Smooth muscle cell (in vitro differentiated cells): ENCODE measurements at regions not wholly inside any gene's neighbourhood (a gene's known extent, or its start where the extent isn't known, plus 50 kb on each side); places are given as distances from the start of the nearest gene placed in this dataset.

Experiments
- DNase-seq: peaks from one replicate; lab custom pipeline; 2025; ENCODE audit not compliant: unreplicated experiment; lab: John Stamatoyannopoulos, UW
- H2AFZ ChIP-seq: fragments of 200-600 bp; sonication (generic); 2 replicates; pipeline ENCODE4 v1.6.0; 2016; ENCODE audit warnings: antibody characterized with exemption, low read depth, mild to moderate bottlenecking
- H3F3A ChIP-seq: fragments of 200-600 bp; sonication (generic); 2 replicates; pipeline ENCODE4 v1.6.0; 2017; ENCODE audit warnings: antibody characterized with exemption, low read depth
- H3K27ac ChIP-seq: fragments of 200-600 bp; sonication (generic); 2 replicates; pipeline ENCODE4 v1.5.1; 2016; ENCODE audit warnings: low read depth, mild to moderate bottlenecking
- H3K27me3 ChIP-seq: fragments of 200-600 bp; sonication (generic); 2 replicates; pipeline ENCODE4 v1.6.1; 2016; ENCODE audit warnings: low read depth, mild to moderate bottlenecking
- H3K36me3 ChIP-seq: fragments of 200-600 bp; sonication (generic); 2 replicates; pipeline ENCODE4 v1.5.1; 2016; ENCODE audit warnings: low read depth
- H3K4me1 ChIP-seq: fragments of 200-600 bp; sonication (generic); 2 replicates; pipeline ENCODE4 v1.5.1; 2016; ENCODE audit warnings: low read depth
- H3K4me2 ChIP-seq: fragments of 200-600 bp; sonication (generic); 2 replicates; pipeline ENCODE4 v1.6.0; 2016; ENCODE audit warnings: mild to moderate bottlenecking
- H3K4me3 ChIP-seq: fragments of 200-600 bp; sonication (generic); 2 replicates; pipeline ENCODE4 v1.5.1; 2016; ENCODE audit warnings: mild to moderate bottlenecking
- H3K79me2 ChIP-seq: fragments of 200-600 bp; sonication (generic); 2 replicates; pipeline ENCODE4 v1.6.0; 2016; ENCODE audit warnings: low read depth, mild to moderate bottlenecking
- H3K9ac ChIP-seq: fragments of 200-600 bp; sonication (generic); 2 replicates; pipeline ENCODE4 v1.6.0; 2016; ENCODE audit warnings: low read depth
- H3K9me3 ChIP-seq: fragments of 200-600 bp; sonication (generic); replicated peaks from 2 replicates; pipeline ENCODE4 v1.5.1; 2016; ENCODE audit warnings: low read depth
- H4K20me1 ChIP-seq: fragments of 200-600 bp; sonication (generic); 2 replicates; pipeline ENCODE4 v1.6.0; 2016; ENCODE audit warnings: low read depth
- CTCF ChIP-seq: fragments of 200-600 bp; sonication (generic); IDR thresholded peaks from 2 replicates; pipeline ENCODE4 v1.5.1; 2017; ENCODE audit warnings: borderline replicate concordance, mild to moderate bottlenecking, antibody characterized with exemption; ENCODE audit not compliant: insufficient read depth, poor library complexity, severe bottlenecking
- WGBS: methylation state at CpG from one replicate; pipeline ENCODE4 v1.1.7; 2016; ENCODE audit warnings: low lambda C conversion rate; 5-methylcytosine and 5-hydroxymethylcytosine counted together

- 81% methylated on average over 3 of the region's 3 CpGs for WGBS
- no peaks in the 10 kb centered on the region for H3K79me2 ChIP-seq
- no peaks in the 10 kb centered on the region for H3F3A ChIP-seq
- H3K9me3 ChIP-seq: no peaks in the 10 kb centered on the region
- H3K4me1 ChIP-seq: peaks cover 6% of the 10 kb centered on the region
- no peak overlapping the region for H3K4me2 ChIP-seq
- no peaks in the 10 kb centered on the region for H3K36me3 ChIP-seq
- DNase-seq: no peak
- no peaks in the 10 kb centered on the region for H3K27me3 ChIP-seq
- H2AFZ ChIP-seq: no peak overlapping the region
- no peak overlapping the region for H3K27ac ChIP-seq
- H3K4me3 ChIP-seq: no peak overlapping the region
- no peaks in the 10 kb centered on the region for H4K20me1 ChIP-seq
- H3K9ac ChIP-seq: no peak overlapping the region
- TF ChIP-seq CTCF: no peak
Observed at GRCh38 chr12:42663621-42664020, 74.1 kb upstream of the PRICKLE1 start.

DNA sequence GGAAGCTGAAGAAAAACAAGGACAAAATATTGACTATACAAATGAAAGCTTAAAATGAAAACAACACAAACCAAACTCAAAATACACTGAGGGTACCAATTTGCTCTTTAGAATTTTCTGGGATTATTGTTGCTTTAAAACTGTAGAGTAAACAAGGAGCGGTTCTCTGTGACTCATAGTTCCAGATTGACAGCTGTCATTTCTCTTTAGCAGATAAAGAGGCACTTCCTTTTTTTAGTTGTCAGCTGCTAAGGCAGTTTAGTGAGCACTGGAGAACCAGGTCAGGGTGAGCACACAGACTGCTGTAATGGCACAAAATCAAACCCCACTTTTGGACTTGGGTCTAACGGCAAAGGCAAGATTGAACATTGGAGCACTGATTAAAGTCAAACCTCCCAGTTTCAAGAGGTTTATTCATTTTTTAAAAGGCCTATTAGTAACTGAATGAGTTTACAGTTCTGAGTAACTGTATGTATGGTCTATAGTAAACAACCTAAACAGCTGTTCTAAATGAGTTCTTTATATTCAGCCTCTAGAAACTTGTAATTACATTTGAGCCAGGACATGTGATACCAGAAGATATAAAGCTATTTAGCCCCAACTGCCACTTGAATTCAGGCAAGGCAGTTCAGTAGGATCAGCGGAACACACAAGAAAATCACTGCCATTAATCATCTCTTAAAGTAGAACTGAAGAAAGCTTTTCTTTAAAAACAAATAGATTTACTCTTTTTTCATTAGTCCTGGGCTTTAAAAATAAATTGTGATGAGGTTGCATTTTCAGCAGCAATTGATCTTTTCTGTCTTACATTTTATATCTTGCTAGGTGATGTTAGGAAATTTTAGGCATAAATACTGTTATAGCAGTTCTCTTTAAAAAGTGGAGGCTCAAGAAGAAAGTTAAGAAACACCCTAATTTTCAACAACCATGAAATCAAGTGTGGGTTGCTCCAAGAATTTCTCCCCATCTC, 71.7 kb upstream of the PRICKLE1 start:
- no peak for TF ChIP-seq CTCF
- H3K27me3 ChIP-seq: no peaks in the 10 kb centered on the region
- no peak overlapping the region for H3K4me2 ChIP-seq
- H3K9me3 ChIP-seq: no peaks in the 10 kb centered on the region
- no peak overlapping the region for H3K4me3 ChIP-seq
- H4K20me1 ChIP-seq: no peaks in the 10 kb centered on the region
- WGBS: 45% methylated on average over 3 of the region's 3 CpGs
- H3F3A ChIP-seq: no peaks in the 10 kb centered on the region
- DNase-seq: no peak
- no peak overlapping the region for H3K27ac ChIP-seq
- H3K9ac ChIP-seq: no peak overlapping the region
- no peaks in the 10 kb centered on the region for H3K36me3 ChIP-seq
- H3K4me1 ChIP-seq: peaks cover under 1% of the 10 kb centered on the region
- no peaks in the 10 kb centered on the region for H3K79me2 ChIP-seq
- H2AFZ ChIP-seq: peak overlapping the region; percentile 41

DNA sequence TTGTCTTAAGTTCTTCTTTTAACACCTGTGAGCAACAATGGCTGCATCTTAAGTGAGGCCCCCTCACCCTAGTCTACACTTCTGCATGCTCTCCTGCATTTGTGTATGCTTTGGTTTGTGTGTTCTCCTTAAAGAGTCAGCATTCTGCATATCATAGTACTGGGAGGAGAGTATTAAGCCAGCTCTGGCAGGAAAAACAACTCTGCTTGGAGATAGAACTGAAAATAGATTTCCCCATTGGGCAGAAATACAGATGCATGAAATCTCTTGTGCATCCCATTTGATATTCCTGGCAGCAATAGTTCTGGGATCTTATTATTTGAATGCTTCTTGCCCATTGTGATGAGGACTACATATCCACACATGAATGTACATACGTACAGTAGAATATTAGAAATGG, 70.6 kb upstream of the PRICKLE1 start:
- WGBS: 97% methylated on average over 1 of the region's 1 CpG
- H3K9me3 ChIP-seq: no peaks in the 10 kb centered on the region
- H3K4me3 ChIP-seq: no peak overlapping the region
- H3K9ac ChIP-seq: no peak overlapping the region
- H3K27me3 ChIP-seq: no peaks in the 10 kb centered on the region
- no peak overlapping the region for H3K27ac ChIP-seq
- H3K4me2 ChIP-seq: no peak overlapping the region
- H3K4me1 ChIP-seq: no peaks in the 10 kb centered on the region
- no peak overlapping the region for H2AFZ ChIP-seq
- DNase-seq: no peak
- H3F3A ChIP-seq: no peaks in the 10 kb centered on the region
- H3K36me3 ChIP-seq: no peaks in the 10 kb centered on the region
- H3K79me2 ChIP-seq: no peaks in the 10 kb centered on the region
- TF ChIP-seq CTCF: no peak
- no peaks in the 10 kb centered on the region for H4K20me1 ChIP-seq
